GM21786 (cell line): ENCODE measurements at regions not wholly inside any gene's neighbourhood (a gene's known extent, or its start where the extent isn't known, plus 50 kb on each side); places are given as distances from the start of the nearest gene placed in this dataset.

Experiments used
- ATAC-seq: cut with Tn5 transposase; IDR thresholded peaks from one replicate; pipeline ENCODE4 v1.9.1; 2021; ENCODE audit not compliant: unreplicated experiment

- no peak for ATAC-seq
These were observed 101.8 kb upstream of the TLR3 start for GRCh38 chr4:185966997-185967775.

DNA sequence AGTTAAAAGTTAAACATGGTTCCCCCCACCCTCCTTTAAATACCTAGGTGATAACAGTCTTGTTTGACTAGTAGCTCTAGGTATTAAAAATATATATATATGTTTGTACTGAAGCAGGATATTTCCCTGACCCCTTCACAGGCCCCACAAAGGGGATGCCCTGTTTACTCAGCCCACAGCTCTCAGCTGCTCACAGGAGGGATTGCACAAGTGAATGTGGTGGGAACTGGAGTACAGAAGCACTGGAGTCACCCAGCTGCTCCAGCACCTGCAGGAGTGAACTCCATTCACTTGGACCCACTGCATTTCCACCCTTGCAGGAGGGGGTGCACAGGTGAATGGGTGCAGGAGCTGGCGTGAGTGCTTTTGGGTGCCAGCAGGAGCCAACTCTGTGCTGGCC lies 99.3 kb upstream of the TLR3 start:
- ATAC-seq: no peak

DNA sequence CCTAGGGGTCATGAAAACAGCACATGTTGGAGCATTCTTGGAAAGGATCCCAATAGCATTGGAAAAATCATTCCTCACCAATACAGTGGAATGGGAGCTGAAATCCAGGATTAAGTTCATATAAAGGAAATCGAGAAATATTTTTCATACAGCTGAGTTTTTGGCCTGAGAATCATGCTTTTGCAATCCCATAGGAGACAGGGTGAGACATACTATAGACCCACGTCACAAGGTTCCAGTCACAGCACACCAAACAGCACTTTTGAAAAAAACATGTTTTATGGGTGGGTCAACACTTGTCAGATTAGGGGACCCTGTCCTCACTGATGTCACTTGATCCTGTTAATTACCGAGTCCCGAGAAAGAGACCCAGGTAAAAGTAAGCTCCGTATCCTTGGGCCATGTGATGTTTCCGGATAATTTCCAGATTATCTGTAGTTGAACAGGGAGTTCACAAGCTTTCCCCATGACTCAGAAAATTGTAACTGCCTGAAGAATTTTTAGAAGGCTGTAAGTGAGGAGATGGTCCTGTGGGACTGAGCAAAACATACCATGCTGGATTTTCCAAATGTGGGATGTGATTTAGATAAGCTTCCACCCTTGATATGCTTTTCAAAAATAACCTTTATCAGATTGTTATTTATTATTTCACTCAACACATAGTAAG lies 80.9 kb upstream of the TLR3 start:
- no peak for ATAC-seq

- no peak for ATAC-seq
These were observed 77.2 kb upstream of the TLR3 start for GRCh38 chr4:185991770-185992169.

GRCh38 chr4:185992585-185992984 lies 76.4 kb upstream of the TLR3 start:
- no peak for ATAC-seq

GRCh38 chr4:185993328-185993973 lies 75.5 kb upstream of the TLR3 start:
- no peak for ATAC-seq

GRCh38 chr4:185994750-185995149 lies 74.2 kb upstream of the TLR3 start:
- ATAC-seq: no peak

- no peak for ATAC-seq
These were observed 73.3 kb upstream of the TLR3 start for GRCh38 chr4:185995665-185996064.

GRCh38 chr4:185997296-185997695 lies 71.7 kb upstream of the TLR3 start:
- no peak for ATAC-seq

DNA sequence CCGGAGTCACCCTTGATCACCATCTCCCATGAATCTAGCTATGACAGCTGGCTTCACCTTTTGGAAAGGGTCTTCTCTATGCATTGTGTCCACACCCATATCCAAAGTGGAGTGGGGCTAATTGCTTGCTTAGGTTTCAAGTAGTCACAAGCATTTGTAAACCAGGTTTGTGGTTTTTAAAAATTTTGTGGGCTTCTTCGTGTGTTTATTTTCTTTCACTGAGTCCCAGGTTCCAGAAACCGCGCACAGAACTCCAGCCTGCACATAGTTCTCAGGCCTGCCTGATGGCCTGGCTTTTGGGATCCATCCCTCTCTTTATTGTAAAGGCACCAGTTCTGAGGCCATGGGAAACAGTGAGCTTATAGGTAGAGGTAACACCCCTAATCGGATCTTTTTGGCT lies 70.2 kb upstream of the TLR3 start:
- no peak for ATAC-seq

- ATAC-seq: no peak
These were observed 69.7 kb upstream of the TLR3 start for GRCh38 chr4:185999207-185999606.

DNA sequence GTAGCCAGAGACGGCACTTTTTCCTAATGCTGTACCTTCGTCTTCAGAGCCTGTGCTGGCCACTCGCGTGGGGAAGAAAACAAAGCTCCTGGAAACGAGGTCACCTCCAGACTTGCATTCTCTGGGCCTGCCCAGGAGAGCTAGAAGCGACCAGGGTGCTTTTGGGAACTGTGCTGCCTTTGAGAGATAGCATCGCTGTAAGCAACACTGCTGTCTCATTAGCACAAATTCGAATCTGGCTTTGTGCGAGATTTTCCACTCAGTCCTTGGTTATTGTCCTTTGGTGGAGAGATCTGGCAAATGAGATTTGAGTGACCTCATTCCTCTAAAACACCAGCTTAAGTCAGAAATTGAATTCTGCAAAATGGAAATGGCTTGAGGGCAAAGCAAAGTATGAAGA lies 66.1 kb upstream of the TLR3 start:
- ATAC-seq: no peak

- no peak for ATAC-seq
These were observed 65.2 kb upstream of the TLR3 start for GRCh38 chr4:186003746-186004145.

DNA sequence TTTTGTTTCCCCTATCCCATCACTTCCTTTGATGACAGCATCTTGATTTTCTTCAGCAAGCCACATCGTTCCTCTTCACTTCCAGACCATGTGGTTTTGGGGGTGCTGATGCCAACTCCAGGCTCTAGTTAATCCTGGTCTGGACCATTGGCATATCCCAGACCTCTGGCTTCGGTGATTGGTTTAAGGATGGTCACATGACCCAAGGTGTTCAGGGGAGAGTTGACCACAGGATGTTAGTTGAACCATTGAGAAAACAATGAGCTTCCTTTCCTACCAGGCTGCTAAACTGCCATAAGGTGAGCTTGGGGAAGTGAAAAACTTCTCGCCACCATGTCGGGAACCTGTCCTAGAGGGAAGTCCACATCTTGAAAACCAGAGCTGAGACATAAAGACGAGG lies 60.9 kb upstream of the TLR3 start:
- no peak for ATAC-seq

GRCh38 chr4:186009976-186010375 lies 59.0 kb upstream of the TLR3 start:
- ATAC-seq: no peak

DNA sequence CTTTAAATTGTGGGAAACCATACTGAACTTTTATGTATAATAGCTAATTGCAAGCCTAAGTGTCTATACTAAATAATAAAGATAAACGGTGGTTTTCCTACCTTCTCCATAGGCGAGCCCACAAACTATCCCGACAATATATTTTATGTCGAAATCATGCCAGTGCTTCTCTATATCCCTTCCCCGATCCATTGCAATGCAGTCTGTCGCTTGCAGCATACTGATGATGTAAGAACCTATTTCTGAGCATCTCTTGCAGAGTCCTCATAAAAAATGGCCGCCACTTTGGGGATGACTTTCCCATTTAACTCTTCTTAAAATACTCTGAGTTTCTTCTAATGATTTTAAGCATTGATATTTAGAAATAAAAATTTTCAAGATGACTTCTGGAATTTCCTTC lies 58.1 kb upstream of the TLR3 start:
- no peak for ATAC-seq

DNA sequence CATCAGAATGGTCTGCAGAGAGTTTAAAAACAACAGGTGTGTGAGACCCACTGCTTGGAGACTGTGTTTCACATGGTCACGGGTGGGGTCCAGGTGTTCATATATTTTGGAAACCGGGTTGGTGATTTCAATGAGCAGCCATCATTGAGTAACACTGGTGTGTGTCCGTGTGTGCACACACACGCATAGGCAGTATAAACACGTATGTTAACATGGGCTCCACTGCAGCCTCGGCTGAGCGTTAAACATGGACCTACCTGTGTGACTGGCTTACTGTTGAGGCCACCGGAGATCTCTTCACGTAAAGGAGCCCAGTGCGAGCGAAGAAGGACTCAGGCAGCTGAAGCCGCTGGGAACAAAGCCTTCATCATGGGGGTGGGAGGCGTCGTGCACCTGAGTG lies 56.9 kb upstream of the TLR3 start:
- ATAC-seq: no peak

DNA sequence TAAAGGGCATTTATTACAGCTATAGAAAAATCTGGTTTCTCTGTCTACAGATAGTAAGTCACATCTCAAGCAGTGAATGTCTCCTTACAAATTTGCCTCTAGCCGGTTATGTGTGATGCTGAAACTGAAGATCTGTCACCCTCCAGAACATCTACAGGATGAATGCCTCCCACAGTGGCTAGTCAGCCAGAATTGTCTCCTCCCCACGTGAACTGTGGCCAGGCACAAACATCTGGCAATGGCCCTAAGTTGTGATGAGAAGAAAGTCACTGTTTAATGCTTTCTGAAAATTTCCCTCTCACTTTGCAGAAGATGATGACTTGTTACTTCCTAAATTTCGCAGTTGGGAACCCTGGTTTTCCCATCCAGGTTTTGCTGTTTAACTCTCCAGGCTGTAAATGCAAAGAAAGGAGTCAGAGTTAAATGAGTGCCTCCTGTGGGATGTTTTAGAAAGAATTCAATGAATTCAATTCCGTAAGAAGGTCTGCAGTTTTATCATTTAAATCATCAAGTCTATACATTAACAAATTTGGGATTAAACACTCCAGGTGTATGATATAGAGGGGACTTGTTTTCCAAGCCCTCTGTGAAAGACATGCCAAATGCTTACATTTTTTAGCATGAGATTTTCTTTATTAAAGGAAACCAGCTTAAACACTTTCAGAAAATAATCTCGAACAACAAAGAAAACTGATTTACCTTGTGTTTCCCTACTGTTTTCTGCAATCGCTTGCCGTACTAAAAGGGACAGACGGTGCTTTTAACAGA lies 55.4 kb upstream of the TLR3 start:
- ATAC-seq: no peak

GRCh38 chr4:186015212-186015817 lies 53.6 kb upstream of the TLR3 start:
- ATAC-seq: no peak

- no peak for ATAC-seq
These were observed 52.2 kb upstream of the TLR3 start for GRCh38 chr4:186016796-186017195.

DNA sequence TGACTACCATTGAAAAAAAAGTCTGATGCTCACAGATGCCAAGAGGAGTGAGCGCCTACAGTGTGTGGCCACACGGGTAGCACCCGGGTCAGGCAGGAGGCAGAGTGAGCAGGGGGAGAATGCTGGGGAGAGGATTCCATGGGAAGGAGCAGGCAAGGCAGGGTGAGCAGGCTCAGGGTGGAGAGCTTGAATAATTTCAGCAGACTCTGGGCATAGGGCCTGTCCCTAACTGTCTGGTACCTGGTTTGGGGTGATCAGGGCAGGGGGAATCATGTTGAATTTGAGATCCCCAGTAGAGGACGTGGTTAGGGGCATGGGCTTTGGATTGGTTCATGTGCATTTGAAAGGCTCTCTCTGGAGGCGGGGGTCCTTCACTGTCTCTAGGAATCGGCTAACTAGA lies 51.2 kb upstream of the TLR3 start:
- no peak for ATAC-seq
